GM19239 (cell line): ENCODE measurements at regions not wholly inside any gene's neighbourhood (a gene's known extent, or its start where the extent isn't known, plus 50 kb on each side); places are given as distances from the start of the nearest gene placed in this dataset.
A peak's percentile ranks its signal among the peaks of the same experiment; 100 is the strongest.

Source experiments
- DNase-seq: peaks from one replicate; pipeline ENCODE4 v3.0.0; 2011; ENCODE audit warnings: low spot score; ENCODE audit not compliant: insufficient read length
- FAIRE-seq: peaks from 2 replicates; lab custom pipeline; 2011; peaks lifted over from hg19 to GRCh38; lab: Jason Lieb, UNC

GRCh38 chr20:4383961-4384360, 134.9 kb upstream of the ADRA1D start:
- DNase-seq = no peak
- no peak for FAIRE-seq

DNA sequence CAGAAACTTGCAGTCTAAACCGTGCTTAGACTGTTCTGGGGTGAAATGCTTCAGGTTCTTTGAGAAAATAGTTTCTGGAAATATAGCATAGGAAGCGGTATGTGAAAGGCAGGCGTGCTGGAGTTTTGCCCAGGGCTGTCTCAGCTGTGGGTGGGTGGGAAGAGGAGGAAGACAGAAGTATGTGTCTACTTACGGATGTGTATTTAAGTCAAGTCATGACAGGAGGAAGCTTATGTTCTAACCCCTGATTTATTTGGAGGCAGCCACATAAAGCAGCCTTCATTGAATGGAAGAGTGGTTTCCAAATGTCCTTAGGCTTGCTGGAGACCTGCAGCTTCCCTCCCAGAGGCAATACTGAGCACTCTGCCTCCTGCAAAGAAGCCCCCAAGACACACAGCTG, 126.8 kb upstream of the ADRA1D start:
- FAIRE-seq = no peak
- DNase-seq = no peak

DNA sequence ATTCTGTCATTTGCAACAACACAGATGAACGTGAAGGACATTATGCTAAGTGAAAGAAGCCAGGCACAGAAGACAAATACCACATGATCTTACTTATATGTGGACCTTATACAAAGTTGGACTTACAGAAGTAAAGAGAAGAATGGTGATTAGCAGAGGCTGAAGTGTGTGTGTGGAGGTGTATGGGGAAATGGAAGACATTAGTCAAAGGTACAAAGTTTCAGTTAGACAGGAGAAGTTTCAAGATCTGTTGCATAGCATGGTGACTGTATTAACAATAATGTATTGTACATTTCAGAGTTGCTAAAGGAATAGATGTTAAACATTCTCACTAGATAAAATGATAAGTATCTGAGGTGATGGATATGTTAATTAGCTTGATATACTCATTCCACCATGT, 124.4 kb upstream of the ADRA1D start:
- no peak for DNase-seq
- no peak for FAIRE-seq

DNA sequence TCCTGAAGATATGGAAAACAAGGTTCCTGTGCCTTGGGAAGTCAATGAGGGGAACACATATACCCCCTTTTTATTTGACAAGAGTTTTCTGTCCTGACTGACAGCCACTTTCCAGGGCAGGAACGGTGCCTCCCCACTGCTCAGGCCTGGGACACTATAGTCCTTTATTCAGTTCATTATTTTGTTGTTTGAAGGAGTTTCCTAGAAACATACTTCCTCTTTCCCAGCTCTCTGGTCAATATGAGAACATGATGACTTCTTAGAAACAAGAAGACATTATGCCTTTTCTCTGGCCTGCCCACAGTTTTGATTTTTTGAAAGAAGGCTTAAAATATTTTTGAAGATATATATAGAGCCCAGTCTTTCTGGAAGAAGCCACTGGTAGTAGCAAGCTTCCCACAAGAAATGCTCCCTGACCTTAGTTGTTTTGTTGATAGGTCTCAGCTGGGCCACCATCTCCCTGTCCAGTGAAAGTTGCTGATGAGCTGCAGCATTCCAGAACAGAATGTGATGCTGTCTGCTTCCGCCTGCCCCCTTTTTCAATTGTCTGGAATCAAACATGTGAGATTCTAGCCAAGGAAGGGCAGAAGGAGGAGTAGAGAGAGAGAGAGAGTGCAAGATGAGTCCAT, 122.7 kb upstream of the ADRA1D start:
- no peak for DNase-seq
- FAIRE-seq = no peak

- FAIRE-seq (no peak), DNase-seq (no peak)
Measured at GRCh38 chr20:4370851-4371250, 121.8 kb upstream of the ADRA1D start.

GRCh38 chr20:4369798-4370124, 120.7 kb upstream of the ADRA1D start:
- FAIRE-seq = peak; percentile 35
- peak; percentile 23 for DNase-seq

DNA sequence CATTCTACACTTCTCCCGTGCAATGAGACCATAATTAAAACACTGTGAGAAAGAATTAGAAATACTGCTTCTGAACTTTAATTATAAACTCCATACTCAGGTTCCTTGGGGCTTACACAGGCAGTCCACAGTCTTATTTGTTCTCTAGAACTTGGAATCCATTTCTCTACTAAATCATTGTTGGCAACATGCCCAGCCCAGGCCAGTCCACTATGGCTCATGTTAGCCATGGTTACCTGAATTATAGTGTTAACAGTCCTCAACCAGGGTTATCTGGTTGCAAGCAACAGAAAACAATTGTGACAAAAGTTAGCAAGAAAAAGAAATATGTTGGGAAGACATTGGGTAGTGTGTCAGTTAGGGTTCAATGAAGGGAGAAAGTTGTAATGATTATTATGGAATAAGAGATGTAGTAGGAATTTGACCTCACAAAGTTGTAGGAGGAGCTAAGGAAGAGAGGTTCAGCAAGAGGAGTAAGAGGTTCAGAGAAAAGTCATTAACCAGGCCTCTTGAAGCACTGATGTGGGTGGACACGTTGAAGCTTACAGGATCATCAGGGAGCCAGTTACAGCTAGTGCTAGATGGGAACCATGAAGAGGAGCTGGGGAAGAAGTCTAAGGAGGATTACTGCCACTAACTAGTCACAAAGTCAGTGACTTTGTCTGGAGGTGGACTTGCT, 120.2 kb upstream of the ADRA1D start:
- DNase-seq = no peak
- FAIRE-seq = no peak

DNA sequence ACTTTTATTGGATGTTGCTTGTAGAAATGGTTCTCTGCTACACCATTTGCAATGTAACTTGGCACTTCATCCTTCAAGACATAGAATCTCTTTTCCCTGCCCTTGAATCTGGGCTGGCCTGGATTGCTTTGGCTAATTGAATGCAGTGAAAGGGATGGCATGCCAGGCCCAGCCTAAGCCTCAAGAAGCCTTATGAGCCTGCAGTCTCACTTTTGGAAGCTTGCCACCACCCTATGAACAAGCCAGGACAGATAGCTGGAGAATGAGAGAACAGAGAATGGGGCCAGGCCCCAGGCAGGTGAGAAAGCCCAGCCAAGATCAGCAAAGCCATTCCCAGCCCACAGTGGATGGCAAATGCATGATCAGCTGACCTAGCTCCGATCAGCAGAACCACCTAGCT, 117.0 kb upstream of the ADRA1D start:
- DNase-seq (no peak), FAIRE-seq (no peak)

DNA sequence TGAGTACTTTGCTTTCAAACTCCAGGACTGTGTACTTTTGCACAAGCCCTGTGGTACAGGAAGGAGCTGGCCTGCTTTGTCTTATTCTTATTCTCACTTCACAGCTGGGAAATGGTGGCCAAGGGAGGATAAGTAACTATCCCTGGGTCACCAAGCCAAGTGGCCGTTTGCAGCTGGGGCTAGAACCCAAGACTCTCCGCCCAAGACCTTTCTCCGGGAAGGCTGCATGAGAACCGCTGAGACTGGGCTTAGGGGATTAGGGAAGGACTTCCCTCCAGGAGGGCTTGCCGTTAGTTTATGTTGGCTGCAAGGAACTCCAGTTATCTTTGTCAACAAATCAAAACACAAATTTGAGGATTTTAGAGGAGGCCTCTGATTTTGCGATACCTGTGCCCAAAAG, 109.5 kb upstream of the ADRA1D start:
- FAIRE-seq (no peak), DNase-seq (no peak)

- no peak for FAIRE-seq
- DNase-seq = no peak
Measured at GRCh38 chr20:4352348-4352747, 103.3 kb upstream of the ADRA1D start.

DNA sequence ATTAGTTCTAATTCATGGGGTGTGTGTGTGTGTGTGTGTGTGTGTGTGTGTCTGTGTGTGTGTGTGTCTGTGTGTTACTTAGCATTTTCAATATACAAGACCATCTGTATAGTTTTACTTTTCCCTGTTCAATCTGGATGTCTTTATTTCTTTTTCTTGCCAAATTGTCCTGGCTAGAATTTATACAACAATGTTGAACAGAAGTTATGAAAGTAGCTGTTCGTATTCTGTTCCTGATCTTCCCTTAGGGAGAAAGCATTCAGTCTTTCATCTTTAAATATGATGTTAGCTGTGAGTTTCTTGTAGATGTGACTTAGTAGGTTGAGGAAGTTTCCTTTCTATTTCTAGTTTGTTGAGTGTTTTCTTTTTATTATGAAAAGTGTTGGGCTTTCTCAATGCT, 101.0 kb upstream of the ADRA1D start:
- DNase-seq (no peak), FAIRE-seq (no peak)

- DNase-seq = no peak
Measured at GRCh38 chr20:4344670-4345069, 95.6 kb upstream of the ADRA1D start.

GRCh38 chr20:4342609-4343008, 93.5 kb upstream of the ADRA1D start:
- no peak for FAIRE-seq

More at GRCh38 chr20:4344670-4345069, 95.6 kb upstream of the ADRA1D start:
- no peak for FAIRE-seq

GRCh38 chr20:4341804-4342485, 92.9 kb upstream of the ADRA1D start:
- DNase-seq (no peak), FAIRE-seq (no peak)

More at GRCh38 chr20:4342609-4343008, 93.5 kb upstream of the ADRA1D start:
- no peak for DNase-seq

GRCh38 chr20:4335722-4336121, 86.6 kb upstream of the ADRA1D start:
- no peak for DNase-seq
- no peak for FAIRE-seq

DNA sequence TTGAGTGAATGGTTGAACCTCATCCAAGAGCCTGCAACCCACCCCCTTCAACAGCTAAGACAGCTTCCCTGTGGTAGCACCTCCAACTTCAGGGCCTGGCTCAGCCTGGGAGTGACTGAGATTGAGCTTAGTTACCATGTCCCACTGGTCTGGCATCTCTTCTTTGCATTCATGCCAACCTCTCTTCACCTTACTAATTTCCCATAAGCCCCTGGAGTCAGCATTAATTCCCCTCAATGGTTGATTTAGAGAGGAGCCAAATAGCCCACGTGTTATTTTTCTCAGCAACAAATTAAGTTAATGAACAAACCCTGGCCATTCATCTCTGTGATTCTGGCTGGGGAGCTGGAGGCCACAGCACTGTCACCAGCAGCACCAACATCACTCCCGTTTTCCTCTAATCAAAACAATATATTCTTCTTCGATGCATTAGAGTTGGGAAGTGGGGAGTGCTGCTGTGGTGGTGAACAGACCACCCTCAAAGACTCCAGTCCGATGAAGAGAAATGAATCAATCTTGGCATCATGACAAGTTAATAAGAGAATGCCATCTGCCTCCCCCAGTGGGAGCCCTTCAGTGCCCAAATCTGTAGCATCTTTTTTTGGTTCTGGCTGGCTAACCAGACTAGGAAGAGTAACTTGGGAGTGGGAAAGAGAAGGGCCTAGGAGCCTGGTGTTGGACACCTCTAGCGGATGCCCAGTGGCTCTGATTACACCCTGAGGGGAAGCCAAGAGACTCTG, 83.2 kb upstream of the ADRA1D start:
- DNase-seq (no peak), FAIRE-seq (no peak)

- no peak for FAIRE-seq
- DNase-seq = no peak
Measured at GRCh38 chr20:4330011-4330410, 80.9 kb upstream of the ADRA1D start.

DNA sequence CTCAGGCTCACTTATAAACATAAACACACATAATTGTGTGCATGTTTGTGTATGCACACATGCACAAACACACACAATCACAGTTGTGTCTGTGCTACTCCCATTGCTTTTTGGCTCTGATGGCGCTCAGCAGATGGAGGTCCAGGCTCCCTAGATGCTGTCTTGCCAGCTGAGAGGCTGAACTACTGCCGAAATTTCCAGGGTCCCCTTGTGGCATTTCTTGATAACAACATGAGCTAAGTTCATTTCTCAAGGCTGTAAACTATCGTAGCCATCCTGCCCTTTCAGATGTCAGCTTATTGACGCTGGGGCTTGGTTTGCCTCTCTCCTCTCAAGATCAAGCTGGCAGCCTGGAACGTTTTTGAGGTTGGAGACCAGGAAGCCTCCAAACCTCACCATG, 80.1 kb upstream of the ADRA1D start:
- FAIRE-seq = no peak

GRCh38 chr20:4328541-4328940, 79.5 kb upstream of the ADRA1D start:
- FAIRE-seq = no peak
- no peak for DNase-seq

More for the DNA sequence above, 80.1 kb upstream of the ADRA1D start:
- no peak for DNase-seq

DNA sequence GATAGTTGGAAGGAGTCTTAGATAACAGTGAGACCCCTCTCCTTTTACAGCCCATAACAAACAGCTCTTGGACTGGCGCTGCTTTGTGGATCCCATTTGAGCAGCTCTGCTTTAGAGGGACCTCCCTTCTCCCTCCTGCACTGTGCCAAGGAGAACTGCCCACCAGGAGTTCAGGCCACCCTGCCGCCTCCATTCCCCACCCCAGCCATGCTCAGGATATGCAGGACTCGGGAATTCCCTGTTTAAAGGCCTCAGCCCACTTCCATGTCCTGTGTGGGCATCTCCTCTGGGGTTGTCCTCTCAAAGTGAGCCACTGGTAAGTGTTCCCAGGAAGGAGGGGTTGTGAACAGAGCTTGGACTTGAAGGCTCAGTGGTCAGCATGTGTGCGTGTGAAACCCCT, 78.9 kb upstream of the ADRA1D start:
- FAIRE-seq = no peak
- DNase-seq = no peak
